OCI-LY1 (cell line): ENCODE measurements at regions not wholly inside any gene's neighbourhood (a gene's known extent, or its start where the extent isn't known, plus 50 kb on each side); places are given as distances from the start of the nearest gene placed in this dataset.

Experiments used
- H2AFZ ChIP-seq: fragments of 200-600 bp; sonication (generic), shearing (Covaris generic); 2 replicates; pipeline ENCODE4 v1.6.0; 2014; ENCODE audit warnings: antibody characterized with exemption, mild to moderate bottlenecking, low read length
- H3F3A ChIP-seq: fragments of 200-600 bp; sonication (generic), shearing (Covaris generic); 2 replicates; pipeline ENCODE4 v1.6.0; 2014; ENCODE audit warnings: mild to moderate bottlenecking, antibody characterized with exemption, low read length, moderate library complexity; ENCODE audit not compliant: insufficient read depth
- H3K27ac ChIP-seq: fragments of 200-600 bp; sonication (generic); 2 replicates; pipeline ENCODE4 v1.5.1; 2014; ENCODE audit warnings: low read length, mixed run types, mild to moderate bottlenecking, low read depth; ENCODE audit not compliant: poor library complexity, severe bottlenecking
- H3K27me3 ChIP-seq: fragments of 200-600 bp; sonication (generic); 2 replicates; pipeline ENCODE4 v1.6.0; 2014; ENCODE audit warnings: antibody characterized with exemption, mild to moderate bottlenecking, low read length, moderate library complexity; ENCODE audit not compliant: insufficient read depth
- H3K36me3 ChIP-seq: fragments of 200-600 bp; sonication (generic); 2 replicates; pipeline ENCODE4 v1.6.1; 2014; ENCODE audit warnings: mild to moderate bottlenecking, antibody characterized with exemption, low read length, moderate library complexity, mixed read lengths; ENCODE audit not compliant: insufficient read depth
- H3K4me1 ChIP-seq: fragments of 200-600 bp; sonication (generic); 2 replicates; pipeline ENCODE4 v1.5.1; 2014; ENCODE audit warnings: mild to moderate bottlenecking, low read length, moderate library complexity; ENCODE audit not compliant: insufficient read depth, severe bottlenecking
- H3K4me2 ChIP-seq: fragments of 200-600 bp; sonication (generic), shearing (Covaris generic); 2 replicates; pipeline ENCODE4 v1.6.1; 2014; ENCODE audit warnings: low read length
- H3K4me3 ChIP-seq: fragments of 200-600 bp; sonication (generic); 2 replicates; pipeline ENCODE4 v1.5.1; 2014; ENCODE audit warnings: low read length, low read depth, mild to moderate bottlenecking, mixed read lengths; ENCODE audit not compliant: poor library complexity, severe bottlenecking
- H3K79me2 ChIP-seq: fragments of 200-600 bp; shearing (Covaris generic); 2 replicates; pipeline ENCODE4 v1.6.1; 2016; ENCODE audit warnings: mixed run types, low read length, mixed read lengths; ENCODE audit not compliant: insufficient read depth
- H3K9ac ChIP-seq: fragments of 200-600 bp; sonication (generic), shearing (Covaris generic); 2 replicates; pipeline ENCODE4 v1.6.1; 2014; ENCODE audit warnings: mild to moderate bottlenecking, low read length, mixed read lengths
- H3K9me2 ChIP-seq: fragments of 200-600 bp; sonication (generic), shearing (Covaris generic); 2 replicates; pipeline ENCODE4 v1.6.1; 2014; ENCODE audit warnings: low read depth, mild to moderate bottlenecking, low read length, mixed read lengths
- H3K9me3 ChIP-seq: fragments of 200-600 bp; shearing (Covaris generic); 2 replicates; pipeline ENCODE4 v1.6.1; 2014; ENCODE audit warnings: low read length, mixed read lengths
- H4K20me1 ChIP-seq: fragments of 200-600 bp; sonication (generic), shearing (Covaris generic); 2 replicates; pipeline ENCODE4 v1.6.0; 2016; ENCODE audit warnings: mild to moderate bottlenecking, low read length; ENCODE audit not compliant: insufficient read depth
- EZH2 ChIP-seq: fragments of 200-600 bp; sonication (generic), shearing (Covaris generic); IDR thresholded peaks from 2 replicates; pipeline ENCODE4 v1.8.0; 2017; ENCODE audit warnings: borderline replicate concordance, mixed run types, mild to moderate bottlenecking, antibody characterized with exemption, low read length, moderate library complexity, mixed read lengths
- TF ChIP-seq, protein P1 (sequence below): fragments of 200-600 bp; sonication (generic), shearing (Covaris generic); IDR thresholded peaks from 2 replicates; pipeline ENCODE4 v1.5.1; 2017; ENCODE audit warnings: mild to moderate bottlenecking, antibody characterized with exemption, low read length, moderate library complexity, mixed read lengths

DNA sequence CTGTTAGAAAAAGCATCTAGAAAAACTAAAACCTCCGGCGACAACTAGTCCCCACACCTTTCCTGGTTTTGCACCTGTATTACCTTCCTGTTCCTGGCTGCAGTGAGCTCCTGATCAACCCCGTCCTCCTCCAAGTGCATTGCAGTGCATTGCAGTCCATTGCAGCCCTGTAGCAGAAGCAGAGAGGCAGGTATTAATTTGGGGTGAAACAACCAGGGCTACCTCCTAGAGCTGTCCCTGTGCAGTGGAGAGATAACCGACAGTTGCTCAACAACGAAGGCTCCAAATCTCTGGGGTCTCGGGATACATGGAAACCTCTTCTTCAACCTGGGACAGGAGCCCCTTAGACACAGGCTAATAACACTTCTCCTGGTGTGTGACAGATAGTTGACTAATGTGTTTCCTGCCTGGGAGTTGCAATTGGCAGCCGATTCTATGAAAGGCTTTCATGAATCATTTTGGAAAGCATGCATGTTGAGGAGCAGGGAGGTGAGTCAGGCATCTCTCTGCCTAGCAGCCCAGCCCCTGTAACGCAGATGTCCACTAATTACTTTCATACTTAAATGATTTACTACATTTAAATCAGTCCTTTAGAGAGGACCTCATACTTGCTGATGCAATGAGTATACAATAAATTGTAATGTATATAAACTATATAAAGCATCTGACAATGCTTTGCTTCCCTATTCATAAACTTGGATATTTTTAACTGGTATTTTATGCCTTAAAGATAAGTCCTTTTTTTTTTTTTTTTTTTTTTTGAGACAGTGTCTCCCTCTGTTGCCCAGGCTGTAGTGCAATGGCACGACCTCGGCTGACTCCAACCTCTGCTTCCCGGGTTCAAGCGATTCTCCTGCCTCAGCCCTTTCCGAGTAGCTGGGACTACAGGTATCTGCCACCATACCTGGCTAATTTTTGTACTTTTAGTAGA lies 59.0 kb downstream of the PRR15 start:
- no peak overlapping the region for H3K9ac ChIP-seq
- H4K20me1 ChIP-seq: no peaks in the 10 kb centered on the region
- H3F3A ChIP-seq: no peaks in the 10 kb centered on the region
- no peak overlapping the region for H3K4me2 ChIP-seq
- no peaks in the 10 kb centered on the region for H3K79me2 ChIP-seq
- H3K4me1 ChIP-seq: no peaks in the 10 kb centered on the region
- H3K36me3 ChIP-seq: no peaks in the 10 kb centered on the region
- H2AFZ ChIP-seq: no peak overlapping the region
- H3K9me3 ChIP-seq: no peaks in the 10 kb centered on the region
- H3K4me3 ChIP-seq: no peak overlapping the region
- H3K27ac ChIP-seq: no peak overlapping the region
- no peaks in the 10 kb centered on the region for H3K27me3 ChIP-seq
- no peaks in the 10 kb centered on the region for H3K9me2 ChIP-seq
- TF ChIP-seq, protein P1, sequence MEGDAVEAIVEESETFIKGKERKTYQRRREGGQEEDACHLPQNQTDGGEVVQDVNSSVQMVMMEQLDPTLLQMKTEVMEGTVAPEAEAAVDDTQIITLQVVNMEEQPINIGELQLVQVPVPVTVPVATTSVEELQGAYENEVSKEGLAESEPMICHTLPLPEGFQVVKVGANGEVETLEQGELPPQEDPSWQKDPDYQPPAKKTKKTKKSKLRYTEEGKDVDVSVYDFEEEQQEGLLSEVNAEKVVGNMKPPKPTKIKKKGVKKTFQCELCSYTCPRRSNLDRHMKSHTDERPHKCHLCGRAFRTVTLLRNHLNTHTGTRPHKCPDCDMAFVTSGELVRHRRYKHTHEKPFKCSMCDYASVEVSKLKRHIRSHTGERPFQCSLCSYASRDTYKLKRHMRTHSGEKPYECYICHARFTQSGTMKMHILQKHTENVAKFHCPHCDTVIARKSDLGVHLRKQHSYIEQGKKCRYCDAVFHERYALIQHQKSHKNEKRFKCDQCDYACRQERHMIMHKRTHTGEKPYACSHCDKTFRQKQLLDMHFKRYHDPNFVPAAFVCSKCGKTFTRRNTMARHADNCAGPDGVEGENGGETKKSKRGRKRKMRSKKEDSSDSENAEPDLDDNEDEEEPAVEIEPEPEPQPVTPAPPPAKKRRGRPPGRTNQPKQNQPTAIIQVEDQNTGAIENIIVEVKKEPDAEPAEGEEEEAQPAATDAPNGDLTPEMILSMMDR: no peak
- TF ChIP-seq EZH2: no peak

DNA sequence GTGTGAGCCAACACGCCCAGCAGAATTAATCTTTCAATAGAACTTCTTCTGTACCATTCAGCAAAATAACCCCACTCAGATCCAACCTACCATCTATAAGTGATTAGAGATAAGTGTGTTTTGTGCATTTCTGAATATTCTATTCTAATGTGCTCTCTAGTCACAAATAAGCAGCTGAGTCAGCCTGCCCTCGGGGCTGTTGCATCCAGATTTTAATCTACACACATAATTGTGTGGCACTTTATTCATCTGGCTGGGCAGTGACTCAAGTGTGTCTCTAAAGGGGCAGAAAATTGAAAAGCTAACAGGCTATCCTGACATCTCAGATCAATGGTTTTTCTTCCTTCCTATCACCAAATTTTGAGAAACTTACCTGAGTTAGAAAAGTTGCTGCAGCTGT lies 60.3 kb downstream of the PRR15 start:
- H3K4me2 ChIP-seq: no peak overlapping the region
- no peaks in the 10 kb centered on the region for H3K9me2 ChIP-seq
- H4K20me1 ChIP-seq: no peaks in the 10 kb centered on the region
- H3K27ac ChIP-seq: no peak overlapping the region
- no peaks in the 10 kb centered on the region for H3K79me2 ChIP-seq
- no peaks in the 10 kb centered on the region for H3K4me1 ChIP-seq
- H3K36me3 ChIP-seq: no peaks in the 10 kb centered on the region
- no peak overlapping the region for H3K9ac ChIP-seq
- TF ChIP-seq EZH2: no peak
- TF ChIP-seq, protein P1: no peak
- H3K9me3 ChIP-seq: no peaks in the 10 kb centered on the region
- no peaks in the 10 kb centered on the region for H3K27me3 ChIP-seq
- no peak overlapping the region for H3K4me3 ChIP-seq
- no peaks in the 10 kb centered on the region for H3F3A ChIP-seq
- no peak overlapping the region for H2AFZ ChIP-seq

- Histone ChIP-seq H3K4me3 (no peak overlapping the region), H2AFZ (no peak overlapping the region), H4K20me1 (no peaks in the 10 kb centered on the region)
Observed at GRCh38 chr7:29626730-29627129, 63.1 kb downstream of the PRR15 start.

More at GRCh38 chr7:29626730-29627129, 63.1 kb downstream of the PRR15 start:
- Histone ChIP-seq H3K27ac (no peak overlapping the region), H3K36me3 (no peaks in the 10 kb centered on the region), H3K9ac (no peak overlapping the region), H3K9me2 (no peaks in the 10 kb centered on the region), H3K4me1 (no peaks in the 10 kb centered on the region), H3K79me2 (no peaks in the 10 kb centered on the region), H3K27me3 (no peaks in the 10 kb centered on the region), H3F3A (no peaks in the 10 kb centered on the region), H3K9me3 (no peaks in the 10 kb centered on the region), H3K4me2 (no peak overlapping the region)
- TF ChIP-seq, protein P1: no peak
- TF ChIP-seq EZH2: no peak
